PC-9 (cell line): ENCODE measurements at regions not wholly inside any gene's neighbourhood (a gene's known extent, or its start where the extent isn't known, plus 50 kb on each side); places are given as distances from the start of the nearest gene placed in this dataset.

Experiments
- BruUV-seq: library from RNA; stranded (reverse); fragments of 400-500 nt; replicated peaks from 2 replicates; lab custom pipeline; 2021; lab: Mats Ljungman, UMichigan
- CTCF ChIA-PET: fragments of 300-600 bp; sonication (Branson Sonifier 250); formaldehyde crosslinking; loops from one replicate; lab custom pipeline; 2022; ENCODE audit warnings: antibody characterized with exemption; lab: Charles Lee
- POLR2A ChIA-PET: fragments of 300-600 bp; sonication (Branson Sonifier 250); formaldehyde crosslinking; loops from one replicate; lab custom pipeline; 2022; ENCODE audit warnings: antibody characterized with exemption; ENCODE audit not compliant: unreplicated experiment; lab: Charles Lee
- DNase-seq, 2 experiments: peaks; one replicate each; pipeline versions ENCODE4 v3.0.0 to v3.0.0-alpha.2; 2015 to 2022; ENCODE audit warnings: mixed read lengths in 1 of 2
- H2AFZ ChIP-seq: fragments of 200-600 bp; sonication (generic); 2 replicates; pipeline ENCODE4 v1.8.1; 2017; ENCODE audit warnings: antibody characterized with exemption
- H3F3A ChIP-seq: fragments of 200-600 bp; sonication (generic); 2 replicates; pipeline ENCODE4 v1.8.1; 2017; ENCODE audit warnings: antibody characterized with exemption, mild to moderate bottlenecking, low read depth; ENCODE audit not compliant: insufficient read depth
- H3K27ac ChIP-seq: fragments of 200-600 bp; sonication (generic); 2 replicates; pipeline ENCODE4 v1.6.1; 2016; ENCODE audit warnings: mixed run types
- H3K27me3 ChIP-seq: fragments of 200-600 bp; sonication (generic); 2 replicates; pipeline ENCODE4 v1.6.1; 2016; ENCODE audit warnings: low read depth, mixed run types; ENCODE audit not compliant: insufficient read depth
- H3K36me3 ChIP-seq: fragments of 200-600 bp; sonication (generic); 2 replicates; pipeline ENCODE4 v1.6.1; 2016; ENCODE audit warnings: low read depth, mixed run types
- H3K4me1 ChIP-seq: fragments of 200-600 bp; sonication (generic); replicated peaks from 2 replicates; pipeline ENCODE4 v1.6.1; 2016; ENCODE audit warnings: mixed run types; ENCODE audit not compliant: insufficient read depth
- H3K4me2 ChIP-seq: fragments of 200-600 bp; sonication (generic); 2 replicates; pipeline ENCODE4 v1.6.1; 2017; ENCODE audit warnings: mixed run types
- H3K4me3 ChIP-seq: fragments of 200-600 bp; sonication (generic); 2 replicates; pipeline ENCODE4 v1.6.1; 2016; ENCODE audit warnings: mixed run types
- H3K79me2 ChIP-seq: fragments of 200-600 bp; sonication (generic); 2 replicates; pipeline ENCODE4 v1.6.1; 2017; ENCODE audit warnings: low read depth, mixed run types
- H3K9me2 ChIP-seq: fragments of 200-600 bp; sonication (generic); 2 replicates; pipeline ENCODE4 v1.8.1; 2017; ENCODE audit warnings: mild to moderate bottlenecking; ENCODE audit not compliant: insufficient read depth
- H3K9me3 ChIP-seq: fragments of 200-600 bp; sonication (generic); 2 replicates; pipeline ENCODE4 v1.8.1; 2016; ENCODE audit warnings: low read depth; ENCODE audit not compliant: insufficient read depth
- H4K20me1 ChIP-seq: fragments of 200-600 bp; sonication (generic); 2 replicates; pipeline ENCODE4 v1.8.1; 2017; ENCODE audit not compliant: insufficient read depth
- CTCF ChIP-seq: fragments of 200-600 bp; sonication (generic); conservative IDR thresholded peaks from 2 replicates; pipeline ENCODE4 v1.6.1; 2017; ENCODE audit warnings: mixed run types, antibody characterized with exemption, mild to moderate bottlenecking, moderate library complexity
- EZH2 ChIP-seq: fragments of 200-600 bp; sonication (generic); IDR thresholded peaks from 2 replicates; pipeline ENCODE4 v1.8.0; 2017; ENCODE audit warnings: antibody characterized with exemption, low read depth
- intact Hi-C: fragments of 100-400 bp; cut with micrococcal nuclease; formaldehyde crosslinking; loops from one replicate; pipeline ENCODE4 v1.10.0; 2022; ENCODE audit not compliant: unreplicated experiment

GRCh38 chr1:182278144-182279054, 113.2 kb downstream of the GLUL start:
- no peak overlapping the region for H2AFZ ChIP-seq
- TF ChIP-seq CTCF, result no peak
- no peak for TF ChIP-seq EZH2
- no peak overlapping the region for H3K27ac ChIP-seq
- POLR2A ChIA-PET, result no interaction called here
- no peaks in the 10 kb centered on the region for H3K9me3 ChIP-seq
- no peak overlapping the region for H3K4me2 ChIP-seq
- CTCF ChIA-PET, result no interaction called here
- no peaks in the 10 kb centered on the region for H3K9me2 ChIP-seq
- no peaks in the 10 kb centered on the region for H3K36me3 ChIP-seq
- no TSS peak for BruUV-seq
- no peaks in the 10 kb centered on the region for H4K20me1 ChIP-seq
- intact Hi-C loops, result no loop called here
- no peaks in the 10 kb centered on the region for H3K4me1 ChIP-seq
- DNase-seq, result no peak
- H3K79me2 ChIP-seq, result no peaks in the 10 kb centered on the region
- no peak overlapping the region for H3K4me3 ChIP-seq
- H3K27me3 ChIP-seq, result no peaks in the 10 kb centered on the region
- H3F3A ChIP-seq, result no peaks in the 10 kb centered on the region

GRCh38 chr1:182275271-182275670, 116.3 kb downstream of the GLUL start:
- no TSS peak for BruUV-seq
- no peaks in the 10 kb centered on the region for H3K9me2 ChIP-seq
- ChIA-PET CTCF (no interaction called here), POLR2A (no interaction called here)
- intact Hi-C loops, result no loop called here
- TF ChIP-seq EZH2, result no peak
- no peak for TF ChIP-seq CTCF
- no peaks in the 10 kb centered on the region for H3K4me1 ChIP-seq
- no peaks in the 10 kb centered on the region for H4K20me1 ChIP-seq
- no peaks in the 10 kb centered on the region for H3K27me3 ChIP-seq
- no peak overlapping the region for H3K4me2 ChIP-seq
- no peak overlapping the region for H2AFZ ChIP-seq
- DNase-seq, result no peak
- no peak overlapping the region for H3K4me3 ChIP-seq
- H3F3A ChIP-seq, result no peaks in the 10 kb centered on the region
- no peaks in the 10 kb centered on the region for H3K36me3 ChIP-seq
- no peaks in the 10 kb centered on the region for H3K9me3 ChIP-seq
- no peaks in the 10 kb centered on the region for H3K79me2 ChIP-seq
- H3K27ac ChIP-seq, result no peak overlapping the region

GRCh38 chr1:182274618-182275017, 117.0 kb downstream of the GLUL start:
- Histone ChIP-seq H3K9me3 (no peaks in the 10 kb centered on the region), H3K4me3 (no peak overlapping the region), H2AFZ (no peak overlapping the region), H3K4me1 (no peaks in the 10 kb centered on the region), H3F3A (no peaks in the 10 kb centered on the region), H3K9me2 (no peaks in the 10 kb centered on the region), H4K20me1 (no peaks in the 10 kb centered on the region), H3K27me3 (no peaks in the 10 kb centered on the region), H3K36me3 (no peaks in the 10 kb centered on the region), H3K4me2 (no peak overlapping the region), H3K27ac (no peak overlapping the region), H3K79me2 (no peaks in the 10 kb centered on the region)
- ChIA-PET POLR2A (no interaction called here), CTCF (no interaction called here)
- TF ChIP-seq CTCF (no peak), EZH2 (no peak)
- intact Hi-C loops, result no loop called here
- no TSS peak for BruUV-seq
- DNase-seq, result no peak
